NCI-H460 (cell line): ENCODE measurements at regions not wholly inside any gene's neighbourhood (a gene's known extent, or its start where the extent isn't known, plus 50 kb on each side); places are given as distances from the start of the nearest gene placed in this dataset.
"Not testable (repeated sequence)": the region's sequence is repeated elsewhere in the genome, so short reads cannot be mapped to it uniquely, and the experiment has no call there.

Experiments used
- DNase-seq: peaks from one replicate; pipeline ENCODE4 v3.0.0-alpha.2; 2016; ENCODE audit warnings: low read depth; ENCODE audit errors: extremely low read depth

DNA sequence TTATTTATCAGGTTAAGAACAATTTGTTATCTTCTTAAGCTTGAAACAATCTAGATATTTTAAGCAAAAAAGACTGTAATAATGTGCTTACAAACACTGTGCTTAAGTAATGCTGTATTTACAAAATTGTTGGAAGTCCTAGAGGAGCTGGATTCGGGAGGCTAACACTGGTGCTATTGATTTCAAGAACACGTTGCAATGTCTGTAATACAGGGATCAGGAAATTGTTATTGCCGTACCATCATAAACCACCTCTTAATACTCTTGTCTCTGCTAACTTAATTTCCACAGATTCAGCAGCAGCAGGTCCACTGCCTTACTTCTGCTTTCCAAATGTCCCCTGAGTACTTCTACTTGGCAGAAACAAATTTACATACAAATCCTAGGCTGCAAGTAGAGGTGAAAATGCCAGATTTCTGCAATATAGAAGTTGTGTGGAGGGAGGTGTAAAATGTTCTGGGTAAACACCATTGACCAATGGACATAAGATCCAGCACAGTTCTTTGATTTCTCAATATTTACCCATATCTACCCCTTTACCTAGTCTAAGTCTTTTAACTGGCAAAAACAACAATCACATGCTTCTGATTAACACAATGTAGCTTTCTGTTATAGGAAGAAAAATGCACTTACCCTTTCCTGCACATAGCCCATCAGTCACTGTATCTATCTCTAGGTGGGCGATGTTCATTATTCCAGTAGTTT is 663.4 kb downstream of the TMTC2 start:
- no peak for DNase-seq

- DNase-seq, result no peak
Measured at GRCh38 chr12:83346333-83346732, 659.6 kb downstream of the TMTC2 start.

GRCh38 chr12:83343767-83344166 is 657.1 kb downstream of the TMTC2 start:
- DNase-seq, result no peak

DNA sequence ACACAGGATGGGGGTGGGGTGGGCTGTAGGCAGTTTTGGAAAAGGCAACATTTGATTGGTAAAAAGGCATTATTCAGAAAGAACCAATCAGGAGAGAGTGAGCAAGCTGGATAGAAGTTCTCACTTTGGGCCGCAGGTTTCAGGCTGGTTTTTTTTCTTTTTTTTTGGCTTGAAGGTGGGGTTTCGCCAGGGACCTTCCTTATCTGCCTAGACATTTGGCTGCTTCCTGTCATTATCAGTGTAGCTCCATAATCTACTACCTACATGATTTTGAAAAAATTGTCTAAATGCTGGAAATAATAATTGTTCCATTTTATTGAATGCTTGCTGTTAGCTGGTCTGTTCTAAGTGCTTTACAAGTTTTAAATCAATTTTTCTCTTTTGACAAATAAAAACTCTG is 649.0 kb downstream of the TMTC2 start:
- DNase-seq, result no peak

- DNase-seq, result no peak
Measured at GRCh38 chr12:83326666-83327065, 640.0 kb downstream of the TMTC2 start.

- no peak for DNase-seq
Measured at GRCh38 chr12:83323866-83324265, 637.2 kb downstream of the TMTC2 start.

DNA sequence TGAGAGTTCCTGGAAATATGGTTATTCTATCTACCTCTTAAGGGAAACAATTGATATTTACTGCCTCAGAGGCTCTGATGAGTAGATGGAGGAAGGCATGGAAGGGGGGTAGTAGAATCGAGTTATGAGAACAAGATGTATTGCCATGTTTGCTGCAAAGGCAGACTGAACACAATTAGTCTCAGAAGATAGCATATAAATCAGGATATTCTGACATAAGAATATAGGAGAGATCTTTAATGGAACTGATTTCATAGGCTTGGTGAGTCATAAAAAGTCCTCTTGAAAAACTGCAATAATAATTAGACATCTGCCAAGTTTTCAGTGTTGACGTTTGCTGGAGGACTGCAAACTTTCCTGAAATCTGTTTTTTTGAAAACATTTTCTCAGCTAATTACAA is 636.1 kb downstream of the TMTC2 start:
- DNase-seq, result no peak

GRCh38 chr12:83321971-83322370 is 635.3 kb downstream of the TMTC2 start:
- DNase-seq, result no peak

- no peak for DNase-seq
Measured at GRCh38 chr12:83320350-83320749, 633.6 kb downstream of the TMTC2 start.

- no peak for DNase-seq
Measured at GRCh38 chr12:83318386-83319098, 631.8 kb downstream of the TMTC2 start.

DNA sequence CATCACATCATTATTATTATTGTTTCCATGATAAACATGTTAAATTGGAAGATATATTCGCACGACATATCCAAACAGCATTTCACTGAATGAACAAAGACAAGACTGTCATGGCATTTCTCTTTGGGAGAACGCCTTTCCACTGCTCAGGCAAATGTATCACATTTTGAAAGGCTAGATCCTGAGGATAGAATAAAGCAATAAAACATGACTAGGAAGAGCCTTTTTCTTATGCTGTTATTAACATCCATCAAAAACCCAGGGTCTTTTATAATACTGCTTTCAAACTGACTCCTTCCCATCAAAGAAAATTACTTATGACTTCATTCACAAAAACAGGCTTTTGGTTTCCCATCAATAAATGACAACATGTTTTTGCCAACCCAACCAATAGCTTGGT is 630.9 kb downstream of the TMTC2 start:
- DNase-seq, result no peak

DNA sequence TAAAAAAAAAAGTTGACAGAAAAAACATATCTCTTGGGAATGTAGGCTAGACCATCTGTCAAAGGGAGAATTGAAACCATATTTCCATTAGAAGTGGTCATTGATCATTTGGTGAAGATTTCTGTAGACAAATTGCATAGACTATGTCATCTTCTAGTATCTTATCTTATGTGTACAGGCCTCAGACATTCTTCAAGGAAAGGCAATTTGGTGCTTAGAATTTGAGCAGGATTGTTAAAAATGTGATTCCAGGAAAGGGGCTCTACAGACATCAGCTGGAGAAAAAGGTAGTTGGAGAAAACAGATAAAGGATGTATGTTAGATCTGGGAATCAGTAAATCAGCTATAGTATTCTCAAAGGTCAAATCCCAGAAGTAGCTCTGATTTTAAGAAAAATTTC is 627.1 kb downstream of the TMTC2 start:
- DNase-seq, result no peak

DNA sequence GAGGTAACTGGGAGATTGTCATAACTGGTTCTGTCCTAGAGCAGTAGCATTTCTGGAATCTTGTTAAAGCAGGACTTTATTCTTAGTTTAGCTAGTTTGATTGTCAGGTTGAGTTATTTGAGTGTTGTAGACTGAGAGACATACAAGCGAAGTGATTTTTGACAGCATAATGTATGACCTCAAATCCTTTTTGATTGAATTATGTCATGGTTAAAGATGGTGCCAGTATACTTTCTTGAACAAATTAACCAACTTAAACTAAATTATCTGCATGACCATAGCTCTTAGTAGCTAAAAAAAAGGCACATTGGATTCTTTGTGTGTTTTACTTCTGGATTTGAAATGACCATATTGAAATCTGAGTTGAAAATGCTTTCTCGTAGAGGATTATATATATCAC is 626.6 kb downstream of the TMTC2 start:
- DNase-seq, result no peak

DNA sequence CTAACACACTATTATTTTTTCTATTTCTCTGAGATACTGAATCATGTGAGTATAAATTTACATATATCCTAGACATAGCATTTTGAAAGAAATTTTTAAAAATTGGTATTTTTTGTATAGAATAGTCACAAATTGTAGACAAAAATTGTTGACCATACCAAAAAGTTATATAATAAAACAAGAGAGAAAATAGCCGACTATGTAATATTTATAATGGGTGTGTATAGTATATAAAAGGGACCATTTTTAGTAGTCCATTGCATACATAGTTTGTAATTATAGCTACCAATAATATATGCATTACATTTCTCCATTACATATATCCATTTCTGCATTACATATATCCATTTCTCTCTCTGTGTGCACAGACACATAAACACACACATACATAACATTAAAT is 590.2 kb downstream of the TMTC2 start:
- no peak for DNase-seq

DNA sequence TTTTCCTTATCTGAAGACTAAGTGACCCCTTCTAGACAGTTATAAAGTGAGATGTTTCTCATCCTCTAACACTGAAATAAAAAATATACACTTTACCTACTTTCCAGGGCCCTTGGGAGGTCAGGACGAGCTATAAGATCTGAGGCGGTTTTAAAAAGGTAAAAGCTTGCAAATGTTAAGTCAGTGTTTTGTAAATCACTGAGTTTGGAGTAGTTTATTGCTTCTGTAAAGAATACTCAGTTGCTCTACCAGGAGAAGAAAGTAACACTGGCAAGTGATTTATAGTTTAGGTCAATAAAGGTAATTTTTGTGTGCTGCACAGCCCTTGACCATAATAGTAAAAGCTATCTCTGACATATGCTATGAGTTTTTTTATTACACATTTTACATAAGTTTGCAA is 584.5 kb downstream of the TMTC2 start:
- no peak for DNase-seq

GRCh38 chr12:83265808-83266207 is 579.1 kb downstream of the TMTC2 start:
- DNase-seq, result peak; percentile 14

DNA sequence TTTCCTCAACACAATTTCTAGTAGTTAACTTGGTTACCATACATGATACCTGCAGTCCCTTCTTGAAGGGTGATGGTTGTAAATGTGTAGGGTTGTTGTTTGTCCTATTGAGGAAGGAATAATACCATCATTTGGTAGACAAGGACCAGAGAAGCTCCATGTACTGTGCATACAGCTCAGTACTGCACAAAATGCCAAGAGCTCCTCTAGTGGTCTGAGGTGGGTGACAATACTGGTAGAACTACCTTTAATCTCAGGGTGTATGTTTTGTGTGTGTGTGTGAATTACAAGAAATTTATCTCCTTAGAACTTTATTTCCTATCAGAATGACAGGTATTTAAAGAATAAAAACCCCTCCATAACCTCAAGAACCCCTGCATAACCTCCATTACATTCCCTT is 575.3 kb downstream of the TMTC2 start:
- no peak for DNase-seq

GRCh38 chr12:83260126-83260525 is 573.4 kb downstream of the TMTC2 start:
- not testable (repeated sequence) for DNase-seq

DNA sequence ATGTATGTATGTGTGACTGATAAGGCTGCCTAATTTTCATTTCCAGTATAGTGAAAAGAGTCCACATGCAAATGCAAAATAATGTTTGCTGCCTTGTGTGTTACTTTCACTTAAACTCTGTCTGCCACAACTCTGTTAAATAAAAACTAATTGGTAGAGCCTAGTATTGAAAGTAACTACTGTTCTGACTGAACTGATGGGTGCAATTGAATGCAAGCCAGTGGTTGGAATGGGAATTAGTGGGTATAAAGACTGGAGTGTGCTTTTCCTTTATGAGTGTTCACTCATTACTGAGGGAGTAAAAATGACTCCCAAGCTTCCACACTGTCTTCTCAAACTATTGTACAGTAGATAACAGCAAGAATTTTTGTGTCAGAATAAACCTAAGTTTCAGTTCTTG is 571.0 kb downstream of the TMTC2 start:
- DNase-seq, result no peak

GRCh38 chr12:83256562-83256961 is 569.9 kb downstream of the TMTC2 start:
- no peak for DNase-seq

GRCh38 chr12:83250866-83251265 is 564.2 kb downstream of the TMTC2 start:
- no peak for DNase-seq

DNA sequence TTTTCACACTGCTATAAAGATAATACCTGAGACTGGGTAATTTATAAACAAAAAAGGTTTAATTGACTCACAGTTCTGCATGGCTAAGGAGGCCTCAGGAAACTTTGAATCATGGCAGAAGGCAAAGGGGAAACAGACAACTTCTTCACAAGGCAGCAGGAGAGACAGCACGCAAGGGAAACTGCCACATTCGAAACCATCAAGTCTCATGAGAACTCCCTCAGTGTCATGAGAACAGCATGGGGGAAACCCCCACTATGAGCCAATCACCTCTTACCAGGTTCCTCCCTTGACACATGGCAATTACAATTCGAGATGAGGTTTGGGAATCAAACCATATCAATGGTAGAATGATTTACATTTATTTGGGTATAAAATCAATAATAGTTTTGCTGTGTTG is 558.5 kb downstream of the TMTC2 start:
- no peak for DNase-seq

- DNase-seq, result no peak
Measured at GRCh38 chr12:83244001-83244400, 557.3 kb downstream of the TMTC2 start.
